ENCODE measurements at regions not wholly inside any gene's neighbourhood (a gene's known extent, or its start where the extent isn't known, plus 50 kb on each side); places are given as distances from the start of the nearest gene placed in this dataset.

- no peak for DNase-seq (ENCODE audit: low read depth)
- no peak overlapping the region for H3K4me3 ChIP-seq (ENCODE audit: low read depth, low read length)
- TF ChIP-seq POLR2A (IDR thresholded peaks at IDR 0.05; ENCODE audit: extremely low read depth, insufficient read length) (no peak), MAX (IDR thresholded peaks at IDR 0.05; ENCODE audit: low read depth, low read length) (no peak), MYC (IDR thresholded peaks at IDR 0.05; ENCODE audit: low read depth, low read length) (no peak)
- TF ChIP-seq, protein P1, sequence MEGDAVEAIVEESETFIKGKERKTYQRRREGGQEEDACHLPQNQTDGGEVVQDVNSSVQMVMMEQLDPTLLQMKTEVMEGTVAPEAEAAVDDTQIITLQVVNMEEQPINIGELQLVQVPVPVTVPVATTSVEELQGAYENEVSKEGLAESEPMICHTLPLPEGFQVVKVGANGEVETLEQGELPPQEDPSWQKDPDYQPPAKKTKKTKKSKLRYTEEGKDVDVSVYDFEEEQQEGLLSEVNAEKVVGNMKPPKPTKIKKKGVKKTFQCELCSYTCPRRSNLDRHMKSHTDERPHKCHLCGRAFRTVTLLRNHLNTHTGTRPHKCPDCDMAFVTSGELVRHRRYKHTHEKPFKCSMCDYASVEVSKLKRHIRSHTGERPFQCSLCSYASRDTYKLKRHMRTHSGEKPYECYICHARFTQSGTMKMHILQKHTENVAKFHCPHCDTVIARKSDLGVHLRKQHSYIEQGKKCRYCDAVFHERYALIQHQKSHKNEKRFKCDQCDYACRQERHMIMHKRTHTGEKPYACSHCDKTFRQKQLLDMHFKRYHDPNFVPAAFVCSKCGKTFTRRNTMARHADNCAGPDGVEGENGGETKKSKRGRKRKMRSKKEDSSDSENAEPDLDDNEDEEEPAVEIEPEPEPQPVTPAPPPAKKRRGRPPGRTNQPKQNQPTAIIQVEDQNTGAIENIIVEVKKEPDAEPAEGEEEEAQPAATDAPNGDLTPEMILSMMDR (IDR thresholded peaks at IDR 0.05; ENCODE audit: low read depth, low read length), result no peak
These were observed 86.9 kb upstream of the ATP10A start for GRCh38 chr15:25950014-25950413.

- DNase-seq (ENCODE audit: low read depth), result peak; percentile 38
- no peak for TF ChIP-seq MAX (IDR thresholded peaks at IDR 0.05; ENCODE audit: low read depth, low read length)
- no peak for TF ChIP-seq POLR2A (IDR thresholded peaks at IDR 0.05; ENCODE audit: extremely low read depth, insufficient read length)
- TF ChIP-seq MYC (IDR thresholded peaks at IDR 0.05; ENCODE audit: low read depth, low read length), result no peak
- TF ChIP-seq, protein P1 (IDR thresholded peaks at IDR 0.05; ENCODE audit: low read depth, low read length), result no peak
- no peak overlapping the region for H3K4me3 ChIP-seq (ENCODE audit: low read depth, low read length)
These were observed 84.5 kb upstream of the ATP10A start for GRCh38 chr15:25947323-25948314.

- DNase-seq (ENCODE audit: low read depth), result no peak
- TF ChIP-seq POLR2A (IDR thresholded peaks at IDR 0.05; ENCODE audit: extremely low read depth, insufficient read length), result no peak
- no peak for TF ChIP-seq MYC (IDR thresholded peaks at IDR 0.05; ENCODE audit: low read depth, low read length)
- no peak for TF ChIP-seq MAX (IDR thresholded peaks at IDR 0.05; ENCODE audit: low read depth, low read length)
- TF ChIP-seq, protein P1 (IDR thresholded peaks at IDR 0.05; ENCODE audit: low read depth, low read length), result no peak
- H3K4me3 ChIP-seq (ENCODE audit: low read depth, low read length), result no peak overlapping the region
These were observed 83.2 kb upstream of the ATP10A start for GRCh38 chr15:25946241-25946805.

- DNase-seq (ENCODE audit: low read depth), result no peak
- H3K4me3 ChIP-seq (ENCODE audit: low read depth, low read length), result no peak overlapping the region
- no peak for TF ChIP-seq MYC (IDR thresholded peaks at IDR 0.05; ENCODE audit: low read depth, low read length)
- no peak for TF ChIP-seq POLR2A (IDR thresholded peaks at IDR 0.05; ENCODE audit: extremely low read depth, insufficient read length)
These were observed 81.3 kb upstream of the ATP10A start for GRCh38 chr15:25944386-25944785.

- no peak overlapping the region for H3K4me3 ChIP-seq (ENCODE audit: low read depth, low read length)
- no peak for DNase-seq (ENCODE audit: low read depth)
- TF ChIP-seq MAX (IDR thresholded peaks at IDR 0.05; ENCODE audit: low read depth, low read length) (no peak), MYC (IDR thresholded peaks at IDR 0.05; ENCODE audit: low read depth, low read length) (no peak), POLR2A (IDR thresholded peaks at IDR 0.05; ENCODE audit: extremely low read depth, insufficient read length) (no peak)
- TF ChIP-seq, protein P1 (IDR thresholded peaks at IDR 0.05; ENCODE audit: low read depth, low read length), result no peak
These were observed 80.7 kb upstream of the ATP10A start for GRCh38 chr15:25943831-25944230.

DNA sequence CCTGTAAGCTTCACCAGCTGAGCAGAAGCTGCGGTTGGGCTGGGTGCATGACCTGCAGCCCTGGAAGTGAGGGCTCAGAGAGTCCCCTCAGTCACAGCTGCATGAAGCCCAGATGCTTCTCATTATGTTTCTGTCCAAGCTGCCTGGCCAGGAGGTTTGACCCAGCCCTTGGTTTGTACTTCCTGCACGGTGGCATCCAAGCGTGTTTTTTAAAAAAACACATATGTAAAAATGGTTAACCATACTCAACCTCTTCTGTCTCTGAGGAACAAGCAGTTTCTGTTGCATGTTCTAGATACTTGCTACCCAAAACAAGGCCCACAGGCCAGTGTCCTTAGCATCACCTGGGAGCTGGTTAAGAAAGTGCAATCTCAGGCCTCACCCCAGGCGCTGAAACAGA is 76.0 kb upstream of the ATP10A start:
- TF ChIP-seq MYC (IDR thresholded peaks at IDR 0.05; ENCODE audit: low read depth, low read length), result no peak
- TF ChIP-seq, protein P1 (IDR thresholded peaks at IDR 0.05; ENCODE audit: low read depth, low read length), result no peak
- no peak for TF ChIP-seq MAX (IDR thresholded peaks at IDR 0.05; ENCODE audit: low read depth, low read length)
- TF ChIP-seq POLR2A (IDR thresholded peaks at IDR 0.05; ENCODE audit: extremely low read depth, insufficient read length), result no peak
- no peak for DNase-seq (ENCODE audit: low read depth)
- H3K4me3 ChIP-seq (ENCODE audit: low read depth, low read length), result no peak overlapping the region
